Heart left ventricle (tissue), 13 donors: ENCODE measurements at regions not wholly inside any gene's neighbourhood (a gene's known extent, or its start where the extent isn't known, plus 50 kb on each side); places are given as distances from the start of the nearest gene placed in this dataset.

Source experiments
- CTCF ChIP-seq, 12 donors: fragments of 200-600 bp; sonication (generic) in 4 of 12; IDR thresholded peaks; one replicate each; pipeline versions ENCODE4 v1.5.0 to v1.8.0; 2018 to 2022; ENCODE audit warnings: antibody characterized with exemption in 12 of 12, mild to moderate bottlenecking in 5 of 12
- POLR2A ChIP-seq, 2 donors: fragments of 450-650 bp; IDR thresholded peaks; one replicate each; pipeline ENCODE4 v1.6.1; 2017; ENCODE audit warnings: antibody characterized with exemption in 2 of 2, mild to moderate bottlenecking in 2 of 2, moderate library complexity in 2 of 2
- donor health status: ischemic (EF 13 %, LVEDD 7.1; RV severe dilation, severe dysfunction).
- donor health status: DM: no; HTN: yes; CAD: no.
- donor health status: DM: no; HTN: no; CAD: no.
- donor health status: ischemic (EF 25% LVEDD 6.9; RV normal size, moderate dysfunction).
- donor health status: ischemic (EF 25% LVEDD 5.7; RV mildly dilated, moderate dysfunction).
- donor health status: ischemic (EF 35%, LVEDD 5.7; RV mildly dilated, moderate dysfunction).
- donor health status: nonischemic (EF 11% LVEDD 7.7; RV severe dilation, severe dysfunction).
- donor health status: DM: yes; HTN: yes; CAD: no.
- donor health status: PGD.
- donor health status: ischemic (EF 29% LVEDD 5.4; RV normal size, mild dysfunction).
- donor health status: nonischemic (EF 23%, LVEDD 6.1; RV moderate dilation, normal function).

- no peak for TF ChIP-seq CTCF (IDR thresholded peaks at IDR 0.05)
- no peak for TF ChIP-seq POLR2A (IDR thresholded peaks at IDR 0.05)
These were observed 57.5 kb downstream of the RGS2 start for GRCh38 chr1:192866241-192866868.
